Stimulated activated CD4-positive, alpha-beta T cell treated with anti-CD3 and anti-CD28 coated beads, Interleukin-2, amount 100 ng/mL, for 4 hours (primary cell): ENCODE measurements at regions not wholly inside any gene's neighbourhood (a gene's known extent, or its start where the extent isn't known, plus 50 kb on each side); places are given as distances from the start of the nearest gene placed in this dataset.
"Not testable (repeated sequence)": the region's sequence is repeated elsewhere in the genome, so short reads cannot be mapped to it uniquely, and the experiment has no call there.

Experiments used
- DNase-seq: peaks from one replicate; pipeline ENCODE4 v3.0.0-alpha.2; 2020; ENCODE audit warnings: low read depth

DNA sequence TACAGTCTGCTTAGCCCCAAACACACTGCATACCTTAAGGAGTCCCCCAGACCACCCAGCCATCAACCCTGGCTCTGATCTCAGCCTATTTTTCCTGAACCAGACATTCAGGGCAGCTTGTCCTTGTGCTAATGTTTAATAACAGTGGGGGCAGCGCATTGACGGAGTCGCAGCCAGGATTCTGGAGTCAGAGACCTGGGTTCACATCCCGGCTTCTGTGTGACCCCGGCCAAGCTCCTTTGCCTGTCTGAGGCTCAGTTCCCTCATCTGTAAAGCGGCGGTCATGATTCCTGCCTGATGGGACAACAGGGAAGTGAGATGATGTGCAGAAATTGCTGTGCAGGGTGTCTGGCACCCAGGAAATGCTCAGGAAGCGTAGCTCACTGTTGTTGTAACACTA lies 63.1 kb downstream of the MATN1 start:
- no peak for DNase-seq

GRCh38 chr1:30659702-30660101 lies 63.7 kb downstream of the MATN1 start:
- no peak for DNase-seq

DNA sequence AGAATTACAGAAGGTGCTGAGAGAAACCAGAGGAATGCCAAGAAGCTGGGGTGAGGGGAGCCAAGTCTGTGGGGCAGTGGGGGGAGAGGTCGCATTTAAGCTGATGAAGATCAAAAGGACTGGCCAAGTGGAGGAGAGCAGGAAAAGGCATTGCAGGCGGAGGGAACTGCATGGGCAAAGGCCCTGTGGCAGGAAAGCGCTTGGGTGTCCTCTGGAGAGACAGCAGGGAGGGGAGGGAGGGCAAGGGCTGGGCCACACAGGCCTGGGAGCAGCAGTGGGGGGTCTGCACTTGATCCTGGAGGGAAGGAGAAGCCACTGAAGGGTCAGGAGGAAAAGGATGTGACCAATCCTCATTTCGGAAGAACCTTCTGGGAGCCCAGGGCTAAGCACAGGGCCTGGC lies 65.0 kb downstream of the MATN1 start:
- DNase-seq, result not testable (repeated sequence)

GRCh38 chr1:30658014-30658336 lies 65.4 kb downstream of the MATN1 start:
- DNase-seq, result no peak

DNA sequence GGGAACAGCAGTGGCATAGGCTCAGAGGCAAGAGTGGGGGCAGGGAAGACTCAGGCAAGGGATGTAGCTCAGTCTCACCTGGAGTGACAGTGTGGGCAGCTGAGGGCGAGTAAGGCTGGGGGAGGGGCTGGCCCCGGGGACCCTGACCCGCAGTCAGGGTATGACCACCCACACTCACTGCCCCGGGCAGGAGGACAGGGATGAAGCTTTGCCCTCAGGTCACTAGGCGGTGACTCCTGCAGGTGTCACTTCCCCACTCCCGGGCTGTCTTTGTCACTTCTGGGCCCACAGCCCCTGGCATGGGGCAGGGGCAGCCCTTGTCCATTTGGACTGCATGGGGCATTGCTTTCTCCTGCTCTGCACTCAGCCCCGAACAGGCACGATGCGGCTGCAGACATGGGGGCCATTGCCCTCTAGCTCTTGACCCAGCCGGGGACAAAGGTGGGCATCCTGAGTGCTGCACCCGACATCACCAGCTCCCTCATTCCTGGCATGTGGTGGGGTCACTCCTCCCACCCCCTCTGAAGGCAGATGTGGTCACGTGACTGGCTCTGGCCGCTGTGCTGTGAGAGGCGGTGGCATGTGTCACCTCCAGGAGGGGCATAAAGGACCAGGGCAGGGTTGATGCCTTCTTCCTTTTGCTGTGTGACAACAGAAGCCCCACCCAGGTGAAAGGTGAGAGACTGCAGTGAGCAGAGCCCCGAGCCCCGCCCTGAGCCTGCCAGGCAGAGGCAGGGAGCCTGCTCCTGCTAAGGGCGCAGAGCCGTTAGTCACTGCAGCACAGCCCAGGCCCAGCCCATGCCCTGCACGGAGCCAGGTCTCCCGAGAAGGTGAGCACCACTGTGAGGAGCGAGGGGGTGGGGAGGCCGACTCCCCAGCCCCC lies 66.0 kb downstream of the MATN1 start:
- DNase-seq, result no peak

DNA sequence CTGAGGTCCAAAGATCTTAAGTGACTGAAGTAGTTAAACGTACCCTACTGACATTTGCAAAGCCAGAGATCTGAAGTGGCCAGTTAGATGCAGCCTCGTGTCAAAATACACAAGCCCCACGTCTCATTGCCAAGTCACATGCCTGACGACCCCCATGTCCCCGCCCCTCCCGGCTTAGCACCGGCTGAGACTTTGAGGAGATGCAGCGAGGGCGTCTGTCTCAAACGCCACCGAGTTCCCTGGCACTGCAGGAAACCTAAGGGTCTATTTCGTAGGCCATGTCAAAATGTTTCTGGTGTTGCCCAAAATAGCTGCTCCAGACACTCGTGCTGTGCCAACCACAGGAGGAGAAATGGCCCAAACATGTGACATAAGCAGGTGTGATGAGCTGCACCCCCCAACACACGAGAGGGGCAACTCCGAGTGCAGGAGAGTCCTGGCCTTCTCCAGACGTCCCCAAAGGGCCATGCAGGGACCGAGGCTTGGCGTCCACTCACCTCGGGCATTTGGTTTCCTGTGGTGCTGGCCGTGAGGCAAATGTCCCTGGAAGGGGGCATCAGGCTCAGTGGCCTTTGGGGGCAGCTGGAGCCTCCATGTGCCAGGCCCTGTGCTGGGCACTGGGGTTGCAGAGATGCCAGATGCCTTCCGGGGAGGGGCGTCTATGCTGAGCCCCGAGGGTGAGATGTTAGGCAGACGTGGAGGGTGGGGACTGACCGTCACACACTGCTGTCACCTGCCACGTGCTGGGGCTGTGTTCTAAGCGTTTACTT lies 67.0 kb downstream of the MATN1 start:
- no peak for DNase-seq

GRCh38 chr1:30655672-30656071 lies 67.7 kb downstream of the MATN1 start:
- no peak for DNase-seq

DNA sequence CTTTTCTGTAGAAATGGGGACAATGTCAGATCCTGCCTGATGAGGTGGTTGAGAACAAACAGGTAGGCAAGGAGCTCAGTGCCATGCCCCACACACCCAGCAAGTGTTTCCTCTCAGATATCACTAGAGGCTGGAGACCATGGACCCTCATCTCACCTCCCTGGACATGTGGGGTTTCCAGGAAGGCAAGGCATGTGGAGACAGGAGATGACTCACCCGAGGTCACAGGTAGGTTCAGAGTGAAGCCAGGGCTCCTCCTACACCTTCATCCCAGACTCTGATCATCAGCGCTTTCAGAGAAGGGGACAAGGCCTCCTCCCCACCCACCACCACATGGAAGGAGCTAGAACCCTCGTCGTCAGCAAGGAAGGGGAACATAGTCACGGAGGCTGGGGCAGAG lies 69.2 kb downstream of the MATN1 start:
- DNase-seq, result no peak

DNA sequence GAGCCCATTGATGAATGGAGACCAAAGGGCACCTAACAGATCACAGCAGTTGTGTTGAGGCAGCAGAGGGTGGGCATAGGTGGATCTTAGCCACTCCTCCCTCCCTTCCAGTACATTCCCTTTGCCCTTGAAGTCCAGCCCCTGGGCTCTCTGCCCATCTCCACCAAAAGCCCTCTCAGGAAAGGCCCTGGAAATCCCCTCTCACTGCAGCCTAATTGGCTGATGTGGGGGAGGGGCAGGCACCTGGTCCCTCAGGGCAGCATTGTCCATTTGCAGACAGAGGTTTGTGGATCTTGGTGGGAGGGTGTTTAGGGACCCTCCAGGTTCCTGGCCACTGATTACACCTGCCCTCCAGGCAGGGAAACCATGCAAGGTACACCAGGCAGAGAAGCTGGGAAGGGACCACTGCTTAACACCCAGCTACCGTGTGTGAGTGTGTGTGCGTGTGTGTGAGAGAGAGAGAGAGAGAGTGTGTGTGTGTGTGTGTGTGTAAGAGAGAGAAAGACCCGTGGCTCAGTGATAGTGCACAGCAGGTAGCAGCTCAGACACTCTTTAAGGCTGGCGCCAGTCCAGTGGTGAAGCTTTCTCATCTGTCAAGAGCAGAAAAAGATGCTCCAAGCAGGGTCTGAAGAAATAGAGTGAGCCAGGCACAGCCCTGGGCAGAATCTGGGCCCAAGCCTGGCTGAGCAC lies 71.1 kb downstream of the MATN1 start:
- no peak for DNase-seq

GRCh38 chr1:30651395-30651794 lies 72.0 kb downstream of the MATN1 start:
- DNase-seq, result not testable (repeated sequence)

GRCh38 chr1:30650968-30651320 lies 72.4 kb downstream of the MATN1 start:
- no peak for DNase-seq

DNA sequence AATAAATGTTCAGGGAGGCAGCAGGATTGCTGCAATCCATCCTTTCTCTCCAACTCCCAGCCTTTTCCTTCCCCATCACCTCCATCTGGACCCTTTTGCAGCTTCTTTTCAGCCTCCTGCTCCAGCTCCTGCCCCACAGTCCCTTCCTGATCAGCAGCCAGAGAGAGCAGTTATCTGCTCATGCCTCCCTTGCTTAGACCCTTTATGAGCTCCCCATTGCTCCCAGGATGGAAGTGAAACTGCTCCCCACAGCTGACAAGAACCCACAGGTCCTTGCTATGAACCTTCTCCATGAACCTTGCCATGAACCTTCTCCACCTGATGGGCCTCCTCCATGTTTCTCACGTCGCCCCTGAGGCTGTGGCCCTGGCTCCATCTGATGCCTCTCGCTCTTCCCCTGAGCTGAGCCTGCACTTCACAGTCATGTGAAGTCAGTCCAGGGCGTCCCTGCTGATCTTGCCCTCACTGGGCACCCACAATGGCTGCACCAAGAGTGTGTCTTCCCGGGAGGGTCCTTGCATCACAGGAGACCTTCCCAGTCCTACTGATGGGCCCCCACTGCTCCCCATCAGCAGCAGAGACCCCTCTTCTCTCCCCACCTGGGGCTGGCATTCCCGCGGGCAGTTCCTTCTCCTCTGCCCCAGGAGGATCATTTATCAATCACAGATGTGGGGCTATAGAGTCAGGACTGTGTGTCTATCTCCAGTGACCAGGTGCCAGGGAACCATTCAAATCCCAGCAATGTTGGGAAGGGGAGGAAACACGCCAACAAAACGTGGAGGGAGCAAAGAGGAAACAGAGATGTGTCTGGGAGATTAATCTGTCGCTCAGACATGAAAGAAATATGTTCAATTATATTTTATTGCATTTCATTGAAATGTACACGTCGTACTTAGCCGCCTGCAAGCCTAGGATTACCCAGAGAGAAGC lies 73.1 kb downstream of the MATN1 start:
- DNase-seq, result no peak

- no peak for DNase-seq
These were observed 73.9 kb downstream of the MATN1 start for GRCh38 chr1:30649321-30649991.

GRCh38 chr1:30648408-30649000 lies 74.9 kb downstream of the MATN1 start:
- DNase-seq, result no peak

DNA sequence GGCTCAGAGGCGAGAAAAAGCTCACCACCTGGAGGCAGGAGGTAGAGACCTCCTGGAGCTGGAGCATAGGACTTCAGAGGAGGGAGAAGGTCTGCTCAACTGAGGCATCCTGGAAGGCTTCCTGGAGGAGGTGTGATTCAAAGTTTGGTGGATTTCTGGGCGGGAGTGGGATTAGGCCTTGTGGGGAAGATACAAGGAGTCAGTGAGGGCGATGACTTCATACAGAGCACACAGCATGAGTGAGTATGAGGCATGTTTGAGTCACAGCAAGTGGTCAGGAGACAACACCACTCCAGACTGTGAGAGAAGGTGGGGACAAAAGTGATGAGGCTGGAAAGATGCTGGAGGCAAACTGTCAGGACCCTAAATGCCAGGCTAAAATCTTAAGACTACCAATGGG lies 77.6 kb downstream of the MATN1 start:
- DNase-seq, result no peak

GRCh38 chr1:30642391-30643120 lies 80.8 kb downstream of the MATN1 start:
- DNase-seq, result no peak

- no peak for DNase-seq
These were observed 81.6 kb downstream of the MATN1 start for GRCh38 chr1:30641572-30642353.

- DNase-seq, result no peak
These were observed 83.4 kb downstream of the MATN1 start for GRCh38 chr1:30639881-30640452.

DNA sequence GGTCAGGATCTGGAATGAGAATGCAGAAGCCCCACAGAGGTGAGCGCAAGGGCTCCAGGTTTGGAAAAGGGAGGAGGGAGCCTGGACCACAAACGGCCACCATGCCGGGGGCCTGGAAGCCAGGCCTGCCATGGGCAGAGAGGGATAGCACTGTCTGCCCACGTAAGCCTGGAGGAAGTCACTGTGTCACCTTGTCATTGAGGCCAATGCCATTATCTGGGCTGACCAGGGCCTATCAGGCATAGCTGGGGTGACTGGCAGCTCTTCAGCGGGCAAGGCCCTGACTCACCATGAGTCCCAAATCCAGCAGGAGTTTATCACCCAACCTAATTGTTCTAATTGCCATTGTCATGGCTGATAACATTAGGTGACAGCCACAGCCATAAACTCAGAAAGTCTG lies 84.6 kb downstream of the MATN1 start:
- DNase-seq, result no peak
